NCI-H226 (cell line): ENCODE measurements at regions not wholly inside any gene's neighbourhood (a gene's known extent, or its start where the extent isn't known, plus 50 kb on each side); places are given as distances from the start of the nearest gene placed in this dataset.
"Not testable (repeated sequence)": the region's sequence is repeated elsewhere in the genome, so short reads cannot be mapped to it uniquely, and the experiment has no call there.

Experiments used
- DNase-seq: peaks from one replicate; pipeline ENCODE4 v3.0.0-alpha.2; 2015

DNA sequence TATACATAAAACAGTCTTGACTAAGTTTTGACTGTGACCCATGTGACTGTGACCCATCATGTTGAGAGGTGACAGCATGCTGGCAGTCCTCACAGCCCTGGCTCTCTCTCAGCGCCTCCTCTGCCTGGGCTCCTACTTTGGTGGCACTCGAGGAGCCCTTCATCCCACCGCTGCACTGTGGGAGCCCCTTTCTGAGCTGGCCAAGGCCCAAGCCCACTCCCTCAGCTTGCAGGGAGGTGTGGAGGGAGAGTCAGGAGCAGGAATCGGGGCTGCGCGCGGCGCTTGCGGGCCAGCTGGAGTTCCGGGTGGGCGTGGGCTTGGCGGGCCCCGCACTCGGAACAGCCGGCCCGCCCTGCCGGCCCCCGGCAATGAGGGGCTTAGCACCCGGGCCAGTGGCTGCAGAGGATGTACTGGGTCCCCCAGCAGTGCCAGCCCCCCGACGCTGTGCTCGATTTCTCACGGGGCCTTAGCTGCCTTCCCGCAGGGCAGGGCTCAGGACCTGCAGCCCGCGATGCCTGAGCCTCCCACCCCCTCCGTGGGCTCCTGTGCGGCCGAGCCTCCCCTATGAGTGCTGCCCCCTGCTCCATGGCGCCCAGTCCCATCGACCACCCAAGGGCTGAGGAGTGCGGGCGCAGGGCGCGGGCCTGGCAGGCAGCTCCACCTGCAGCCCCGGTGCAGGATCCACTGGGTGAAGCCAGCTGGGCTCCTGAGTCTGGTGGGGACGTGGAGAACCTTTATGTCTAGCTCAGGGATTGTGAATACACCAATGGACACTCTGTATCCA is 955.9 kb upstream of the FAT3 start:
- DNase-seq = not testable (repeated sequence)

DNA sequence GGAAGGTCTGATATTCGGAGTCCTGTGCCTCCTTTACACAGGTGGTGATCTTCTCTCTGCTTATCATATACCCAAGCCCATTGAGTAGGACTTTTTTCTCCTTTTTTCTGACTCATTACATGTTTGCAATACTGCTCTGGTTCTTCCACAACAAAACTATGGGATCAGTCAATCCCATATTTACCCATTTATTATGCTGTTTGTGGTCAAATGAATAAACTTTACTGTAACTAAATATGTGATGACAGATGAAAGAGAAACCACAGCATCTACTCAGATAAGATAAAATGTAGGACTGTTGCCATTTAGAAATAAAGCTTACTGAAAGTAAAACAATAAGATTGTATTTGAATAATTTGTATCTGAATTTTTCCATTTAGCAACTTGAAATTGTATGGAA is 958.7 kb upstream of the FAT3 start:
- DNase-seq = peak; percentile 61

DNA sequence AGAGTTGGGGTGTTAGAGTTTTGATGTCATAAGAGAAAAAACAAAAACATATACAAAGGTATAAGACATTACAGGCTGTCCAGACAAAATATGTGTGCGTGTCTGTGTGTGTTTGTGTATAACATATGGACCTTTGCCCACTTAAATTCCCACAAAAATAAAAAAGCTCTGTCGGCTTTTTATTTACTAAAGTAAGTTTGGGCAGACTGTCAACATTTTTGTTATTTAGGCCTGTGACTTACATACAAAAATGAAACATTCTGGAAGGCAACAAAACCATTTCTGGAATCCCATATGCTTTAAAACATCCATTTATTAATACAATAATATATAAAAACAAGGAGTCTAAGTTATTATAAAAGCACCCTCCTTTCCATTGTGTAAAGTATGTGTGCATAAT is 960.1 kb upstream of the FAT3 start:
- DNase-seq = no peak

DNA sequence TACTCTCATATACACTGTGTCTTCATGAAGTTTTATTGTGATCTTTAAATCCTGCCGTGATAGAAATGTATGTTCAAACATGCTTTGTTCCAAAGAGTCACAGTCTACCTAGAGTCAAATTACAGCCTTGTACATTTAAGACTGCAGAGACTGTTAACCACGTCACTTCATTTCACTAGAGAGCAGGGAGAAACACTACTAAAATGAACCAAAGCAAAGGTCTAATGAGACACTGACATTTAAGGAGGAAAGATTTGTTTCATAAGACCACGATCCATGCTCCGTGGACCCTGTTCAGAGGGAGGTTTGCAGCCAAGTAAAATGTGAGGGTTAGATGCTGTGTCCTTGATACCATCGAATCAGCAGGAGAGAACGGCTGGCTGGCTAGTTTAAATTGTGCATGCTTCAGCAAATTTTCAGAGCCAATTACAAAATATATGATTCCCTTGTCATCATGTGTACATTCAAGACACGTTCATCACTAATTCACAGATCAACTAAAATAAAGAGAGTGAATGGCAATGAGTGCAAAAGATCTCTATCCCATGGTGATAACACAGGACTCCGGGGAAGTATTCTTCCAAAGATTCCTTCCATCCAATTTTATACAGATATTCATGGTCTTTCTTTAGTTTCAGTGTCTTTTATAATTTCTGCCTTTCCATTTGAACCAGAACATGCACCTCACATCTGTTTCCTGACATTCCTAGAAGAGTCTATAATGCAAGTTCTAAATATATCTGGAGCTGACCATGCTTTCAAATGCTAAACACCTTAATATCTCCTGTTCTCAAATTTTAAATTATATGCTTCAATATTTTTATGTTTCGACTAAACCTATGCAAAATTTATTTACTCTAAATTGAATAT is 960.9 kb upstream of the FAT3 start:
- no peak for DNase-seq

DNA sequence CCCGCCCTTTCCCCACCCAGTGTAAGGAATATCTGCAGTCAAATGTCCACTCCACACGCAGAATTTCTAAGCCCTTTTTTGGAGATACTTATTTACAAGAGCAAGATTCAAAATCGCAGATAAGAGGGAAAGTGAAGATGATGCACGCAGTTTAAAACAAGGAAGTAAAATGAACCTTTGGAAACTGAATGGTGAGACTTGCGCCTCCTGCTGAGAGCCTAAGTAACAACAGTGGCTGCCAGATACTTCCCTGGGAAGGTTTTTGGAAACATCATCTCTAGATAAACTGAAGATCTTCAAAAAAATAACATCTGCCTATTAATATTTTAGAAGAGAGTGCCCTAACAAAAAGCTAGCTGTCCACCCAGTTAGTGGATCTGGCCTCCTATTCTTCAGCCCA is 963.1 kb upstream of the FAT3 start:
- DNase-seq = no peak

DNA sequence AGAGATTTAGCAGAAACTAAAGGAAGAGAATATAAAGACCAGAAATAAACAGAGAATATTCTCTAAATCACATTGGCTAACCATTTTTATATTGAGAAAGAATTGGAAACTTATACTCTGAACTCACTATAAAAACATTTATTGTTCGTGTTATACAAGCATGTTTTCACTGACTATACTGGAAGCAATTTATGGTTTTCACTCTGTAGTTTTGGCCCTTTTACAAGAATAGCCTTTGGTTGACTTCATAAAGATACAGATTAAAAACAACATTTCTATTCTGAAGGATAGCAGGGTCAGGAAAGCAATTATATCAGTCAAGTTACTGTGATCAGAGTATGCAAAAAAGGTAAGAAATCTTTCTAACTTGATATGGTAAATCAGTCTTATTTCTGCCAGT is 965.7 kb upstream of the FAT3 start:
- DNase-seq = no peak

DNA sequence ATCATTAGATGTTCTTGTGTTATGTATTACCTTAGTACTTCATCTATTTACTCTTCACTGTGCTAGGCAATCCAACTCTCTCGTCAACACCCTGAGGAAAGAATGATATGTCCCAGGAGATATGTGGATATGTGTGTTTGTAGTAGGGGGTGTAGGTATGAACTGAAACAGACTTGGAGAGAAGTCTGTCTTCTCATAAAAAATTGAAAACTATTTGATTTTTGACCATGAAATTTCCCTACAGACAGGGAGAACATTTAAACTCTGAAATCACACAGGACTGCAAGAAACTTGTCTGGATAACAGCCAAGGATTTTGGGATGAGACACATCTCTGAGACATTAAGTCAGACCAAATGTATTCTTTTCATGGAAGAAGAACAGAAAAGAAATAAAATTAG is 967.0 kb upstream of the FAT3 start:
- no peak for DNase-seq

DNA sequence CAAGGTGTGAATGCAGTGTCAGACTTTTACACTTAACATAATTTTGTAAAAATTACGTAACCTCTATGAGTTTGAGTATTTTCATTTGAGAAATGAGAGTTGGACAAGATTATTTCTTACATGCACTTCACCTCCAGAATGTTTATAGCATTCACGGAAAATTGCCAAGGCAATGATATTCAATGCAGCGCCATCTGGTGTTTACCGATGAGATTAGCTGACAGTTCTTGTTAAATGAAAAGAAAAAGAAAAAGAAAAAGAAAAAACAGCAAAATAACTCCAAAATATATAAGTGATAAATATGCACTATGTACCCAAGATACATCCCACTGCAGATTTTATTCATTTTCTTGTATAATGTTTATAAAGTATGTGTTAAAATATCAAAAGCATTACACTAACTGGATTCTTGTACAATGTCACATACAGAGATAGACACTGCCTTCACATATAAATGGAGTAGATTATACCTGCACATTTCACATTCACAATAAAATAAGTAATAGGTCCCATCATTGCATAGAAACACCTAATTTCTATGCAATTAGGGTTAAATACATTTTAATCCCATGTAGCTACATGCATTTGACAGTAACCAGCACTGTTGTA is 976.3 kb upstream of the FAT3 start:
- DNase-seq = no peak

DNA sequence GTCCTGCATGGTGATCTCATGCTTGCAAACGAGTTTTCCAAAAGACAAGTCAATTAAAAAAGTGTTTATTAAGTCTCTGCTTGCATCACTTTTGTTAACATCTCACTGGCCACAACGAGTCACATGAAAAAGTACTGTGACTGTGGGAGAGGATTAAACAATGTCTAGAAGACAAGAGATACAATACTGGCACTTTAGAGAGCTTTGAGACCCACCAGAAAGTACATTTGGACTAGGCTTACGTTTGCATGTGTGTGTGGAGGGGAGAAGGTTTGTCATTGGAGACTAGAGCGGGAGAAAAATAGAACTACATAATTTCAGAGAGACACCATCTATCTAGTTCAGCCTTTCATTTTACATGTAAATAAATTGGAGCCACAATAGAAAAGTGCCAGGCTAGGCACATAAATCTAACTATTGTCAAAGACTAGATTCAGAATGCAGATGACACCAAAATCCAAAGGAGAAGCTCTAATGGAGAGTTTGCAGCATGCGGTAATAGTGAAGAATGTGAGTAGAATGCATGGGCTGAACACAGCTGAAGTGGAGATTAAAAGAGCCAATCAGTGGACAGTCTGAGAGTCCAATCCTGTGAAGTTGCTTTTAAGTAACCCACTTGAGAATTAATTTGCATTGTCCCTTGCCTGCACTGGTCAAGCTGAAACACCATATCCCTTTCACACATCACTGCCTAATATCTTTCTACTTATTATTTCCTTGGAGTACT is 977.4 kb upstream of the FAT3 start:
- DNase-seq = no peak

DNA sequence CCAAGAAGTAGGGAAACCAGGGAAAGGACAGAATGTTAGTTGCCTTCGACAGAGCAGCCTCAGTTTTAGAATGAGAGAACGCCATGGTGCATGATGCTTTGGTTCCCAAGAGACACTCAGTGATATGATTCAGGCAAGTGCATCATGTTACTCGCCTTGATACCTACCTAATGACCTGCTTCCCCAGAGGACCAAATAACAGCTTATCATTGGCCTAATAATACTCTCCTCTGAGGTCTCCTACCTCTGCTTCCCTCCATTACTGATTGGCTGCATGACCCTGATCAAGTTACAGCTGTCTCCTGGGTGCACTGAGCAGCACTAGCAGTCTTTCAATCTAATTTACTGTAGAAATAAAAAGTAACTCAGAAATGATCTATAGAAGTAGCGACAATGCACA is 979.7 kb upstream of the FAT3 start:
- no peak for DNase-seq

DNA sequence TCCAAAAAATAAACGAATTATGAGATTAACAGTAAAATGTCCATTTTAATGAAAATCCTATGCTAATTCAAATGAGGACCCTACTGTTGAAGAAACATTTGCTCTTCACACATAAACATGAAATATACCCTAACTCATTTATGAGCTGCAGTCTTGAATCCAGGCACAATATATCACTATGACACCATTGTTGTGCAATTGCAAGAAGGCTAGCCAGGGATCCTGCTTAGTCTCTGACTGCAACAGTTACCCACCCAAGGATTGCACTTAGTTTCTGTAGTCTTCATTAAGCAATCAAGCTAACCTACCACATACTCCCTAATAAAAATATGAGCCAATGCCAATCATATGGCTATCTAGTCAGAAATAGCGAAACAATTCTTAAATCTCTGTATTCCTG is 981.0 kb upstream of the FAT3 start:
- peak; percentile 79 for DNase-seq

DNA sequence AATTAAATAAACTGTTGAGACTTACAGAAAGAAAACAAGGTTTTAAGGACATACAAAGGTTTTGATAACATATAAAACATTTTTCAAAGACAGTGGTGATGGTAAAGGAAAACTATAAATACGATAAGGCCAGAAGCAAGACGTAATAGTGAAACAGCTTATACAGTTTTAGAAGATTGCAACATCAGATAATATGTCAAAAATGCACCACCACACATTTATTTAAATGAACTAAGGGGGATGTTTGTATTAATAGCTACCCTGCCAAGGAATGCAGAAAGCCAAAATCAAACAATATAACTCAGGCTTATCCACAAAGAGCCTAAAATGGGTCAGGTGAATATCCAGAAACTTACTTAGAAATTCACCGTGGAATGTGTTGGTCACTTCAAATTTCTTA is 981.6 kb upstream of the FAT3 start:
- DNase-seq = peak; percentile 52

DNA sequence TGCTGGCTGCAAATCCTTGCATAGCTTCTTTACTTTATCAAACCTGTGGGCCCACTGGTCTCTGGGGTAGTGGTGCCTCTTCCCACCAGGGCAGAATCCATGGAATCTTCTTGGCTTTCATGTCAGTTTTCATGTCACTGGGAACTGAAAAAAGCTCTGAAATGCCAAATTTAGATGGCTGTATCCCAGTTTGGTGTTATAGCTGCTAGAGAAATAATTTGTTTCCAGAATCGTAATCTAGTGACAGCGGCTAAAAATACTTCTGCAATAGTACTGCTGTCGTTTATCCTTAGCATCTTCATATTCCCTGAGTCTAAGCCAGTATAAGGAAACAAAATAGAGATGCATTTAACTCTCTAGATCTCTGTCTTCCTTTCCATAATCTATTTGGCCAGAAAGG is 983.4 kb upstream of the FAT3 start:
- DNase-seq = no peak

DNA sequence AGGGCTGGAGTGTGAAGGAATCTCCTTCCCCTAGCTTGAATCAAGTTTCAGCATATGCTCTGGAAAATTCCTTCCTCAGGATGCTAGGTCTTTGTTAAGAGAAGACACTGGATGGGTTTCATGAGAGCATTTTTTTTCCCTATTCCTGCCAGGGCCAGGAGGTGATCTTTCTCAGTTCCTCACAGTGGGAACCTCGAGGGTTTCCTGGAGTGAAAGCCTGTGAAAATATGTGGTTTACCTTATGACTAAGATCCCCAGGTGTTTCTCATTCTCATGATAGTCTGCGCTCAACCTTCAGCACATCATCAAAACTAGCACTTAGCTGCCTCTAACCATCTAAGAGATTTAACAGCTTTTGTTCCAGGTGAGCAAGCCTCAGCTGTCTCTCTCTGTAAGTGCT is 985.3 kb upstream of the FAT3 start:
- DNase-seq = no peak

DNA sequence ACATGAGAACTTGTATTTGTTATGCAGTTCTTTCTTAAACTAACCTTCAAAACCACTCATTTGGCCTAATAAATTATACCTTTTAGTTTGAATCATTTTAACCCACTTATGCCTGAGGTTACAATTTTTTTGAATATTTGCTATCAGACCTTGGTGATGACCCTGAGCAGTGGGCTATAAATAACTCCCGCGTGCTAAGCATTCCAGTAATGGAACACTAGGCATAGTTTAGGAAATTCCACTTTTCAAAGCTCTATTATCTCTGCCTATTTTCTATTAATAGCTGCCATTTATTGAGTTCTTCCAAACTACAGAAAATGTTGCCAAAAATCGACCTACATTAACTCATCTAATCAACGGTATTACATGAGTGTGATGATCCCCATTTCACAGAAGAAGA is 993.4 kb upstream of the FAT3 start:
- no peak for DNase-seq

DNA sequence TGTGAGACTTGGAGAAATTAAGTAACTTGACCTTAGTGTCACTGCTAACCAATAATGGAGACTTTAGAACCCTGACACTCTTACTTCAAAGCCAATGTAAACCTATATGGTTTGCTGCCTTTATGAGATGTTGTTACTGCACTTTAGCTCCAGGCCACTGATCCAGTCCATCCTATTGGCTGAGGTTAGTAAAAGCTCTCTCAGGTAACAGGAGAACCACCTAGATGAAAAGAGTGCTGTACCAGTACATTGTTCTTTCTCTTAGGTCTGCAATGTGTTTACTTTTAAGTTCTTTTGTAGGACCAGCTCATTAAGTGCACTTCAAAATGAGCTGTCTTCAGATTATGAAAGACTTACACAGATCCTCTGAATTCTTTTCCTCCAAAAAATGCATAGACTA is 994.0 kb upstream of the FAT3 start:
- DNase-seq = no peak

DNA sequence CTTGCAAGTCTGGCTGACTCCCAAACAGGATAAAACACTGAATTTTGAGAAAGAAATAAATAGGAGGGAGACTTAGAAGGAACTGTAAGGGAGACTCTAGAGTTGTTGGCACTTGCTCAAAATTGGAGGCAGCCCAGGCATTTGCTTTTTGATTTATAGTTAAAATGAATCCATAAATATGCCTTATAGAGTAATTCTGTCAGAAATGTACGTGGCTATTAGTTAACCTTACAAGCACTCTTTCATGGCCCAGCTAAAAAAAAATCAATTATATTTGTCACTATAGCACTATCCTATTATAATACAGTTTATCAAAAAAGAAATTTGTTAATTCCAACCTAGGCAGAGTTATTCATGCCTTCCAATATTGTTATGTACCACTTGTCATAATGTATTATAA is 1000.0 kb upstream of the CHORDC1 start:
- DNase-seq = no peak

DNA sequence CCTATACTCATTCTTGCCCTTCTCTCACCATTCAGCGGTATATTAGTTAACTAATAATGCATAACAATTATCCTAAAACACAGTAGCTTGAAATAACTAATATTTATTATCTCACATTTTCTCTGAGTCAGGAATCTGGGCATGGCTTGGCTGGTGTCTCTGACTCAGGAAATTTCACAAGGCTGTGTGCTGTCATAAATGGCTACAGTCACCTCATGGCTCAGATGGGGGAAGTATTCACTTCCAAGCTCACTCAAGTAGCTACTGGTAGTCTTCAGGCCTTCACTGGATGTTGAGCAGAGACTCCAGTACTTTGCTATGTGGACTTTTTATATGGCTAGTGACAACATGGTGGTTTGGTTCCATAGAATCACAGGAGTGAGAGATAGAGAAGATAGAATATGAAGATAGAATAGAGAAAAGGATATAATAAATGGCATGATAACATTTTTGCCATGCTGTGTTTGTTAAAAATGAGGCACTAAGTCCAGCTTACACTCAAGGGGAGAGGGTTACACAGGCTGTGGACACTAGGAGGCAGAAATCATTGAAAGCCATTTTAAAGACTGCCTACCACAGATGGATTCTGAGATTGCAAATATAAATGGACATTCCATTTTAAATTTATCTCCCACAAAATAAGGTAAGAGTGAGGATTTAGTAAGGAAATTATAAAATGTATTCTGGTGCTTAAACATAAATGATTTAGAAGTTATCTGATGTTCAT is 997.8 kb upstream of the CHORDC1 start:
- peak; percentile 78 for DNase-seq

DNA sequence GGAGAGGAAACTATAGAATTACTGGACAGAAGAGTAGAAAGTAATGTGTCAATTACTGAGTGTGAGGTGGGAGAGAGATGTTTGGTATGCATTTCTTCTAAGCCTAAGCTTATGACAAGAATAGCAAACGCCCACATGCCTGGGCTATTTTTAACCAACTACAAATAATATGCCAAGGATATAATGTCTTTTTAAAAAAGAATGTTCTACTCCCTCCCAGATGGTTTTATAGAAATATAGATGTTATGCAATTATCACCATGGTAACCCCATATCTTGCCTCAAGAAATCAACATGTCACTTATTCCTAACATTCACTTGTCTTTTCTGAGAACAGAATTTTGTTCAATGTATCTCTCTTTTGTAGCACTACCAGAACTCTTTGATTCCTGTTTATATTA is 996.7 kb upstream of the CHORDC1 start:
- DNase-seq = peak; percentile 62

DNA sequence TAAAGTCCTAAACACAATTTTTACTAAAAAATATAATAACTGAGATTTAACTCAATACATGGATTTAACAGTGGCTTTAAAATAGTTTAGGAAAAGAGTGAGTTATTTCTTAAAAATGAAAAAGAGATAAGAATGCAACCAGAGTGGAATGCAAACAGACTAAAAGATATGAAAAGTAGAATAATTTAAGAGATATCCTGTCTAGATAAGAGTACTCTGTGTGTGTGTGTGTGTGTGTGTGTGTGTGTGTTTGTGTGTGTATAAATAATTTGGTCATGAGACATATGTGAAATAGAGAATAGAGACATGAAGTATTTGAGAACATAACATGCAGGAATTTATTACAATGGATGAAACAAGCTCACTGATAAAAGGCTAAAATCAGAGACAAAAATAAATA is 986.9 kb upstream of the CHORDC1 start:
- peak; percentile 28 for DNase-seq

DNA sequence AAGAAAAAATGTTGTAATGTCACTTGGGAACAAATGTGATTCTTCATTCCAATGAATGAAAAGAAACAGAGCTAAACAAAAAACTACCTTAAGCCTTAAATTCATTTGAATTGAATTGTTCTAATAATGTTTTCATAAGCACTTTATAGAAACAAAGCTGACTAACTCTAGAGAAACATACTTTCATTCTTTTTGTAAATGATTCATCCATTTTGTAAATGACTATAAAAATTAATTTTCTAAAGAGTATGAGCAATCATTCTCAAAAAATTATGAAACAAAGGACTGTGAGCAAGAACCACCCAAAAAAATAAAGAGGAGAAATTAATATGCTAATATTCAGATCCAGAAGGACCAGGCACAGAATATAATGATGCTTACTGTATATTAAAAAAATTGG is 986.5 kb upstream of the CHORDC1 start:
- DNase-seq = no peak

DNA sequence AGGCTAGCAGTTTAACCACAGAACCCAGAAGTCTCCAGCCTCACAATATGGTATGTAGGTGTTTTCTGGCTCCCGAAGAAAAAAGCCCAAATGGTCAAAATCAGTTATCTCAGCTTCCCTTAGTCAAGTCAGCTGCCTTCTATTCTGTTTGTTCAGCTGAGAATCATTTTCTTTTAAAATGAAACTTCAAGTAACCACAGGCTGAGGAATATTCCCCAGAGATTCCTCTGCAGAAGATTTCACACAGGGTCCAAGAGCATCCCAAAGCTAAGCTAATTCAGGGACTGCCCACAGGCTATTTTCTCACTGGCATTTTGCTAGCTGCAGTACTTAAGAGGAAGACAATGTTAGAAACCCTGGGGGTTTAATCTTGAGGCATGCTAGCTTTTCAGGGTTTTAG is 977.0 kb upstream of the CHORDC1 start:
- DNase-seq = no peak

DNA sequence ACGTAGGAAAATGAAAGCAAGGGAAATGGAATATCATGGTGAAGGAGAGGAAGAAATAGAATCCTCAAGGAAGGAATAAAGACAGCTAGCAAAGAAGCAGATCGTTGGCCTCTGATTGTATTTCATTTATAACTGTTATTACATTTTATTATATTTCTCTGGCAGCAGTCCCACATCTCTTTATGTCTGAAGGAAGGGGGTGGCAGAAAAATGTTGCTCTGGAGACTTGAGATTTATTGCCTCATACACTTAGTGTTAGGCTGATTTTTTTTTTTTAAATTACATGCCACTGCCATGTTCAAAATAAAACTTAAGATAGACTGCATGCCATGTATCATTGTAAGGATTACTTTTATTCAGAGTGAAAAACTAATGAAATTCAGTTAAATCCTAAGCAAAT is 971.7 kb upstream of the CHORDC1 start:
- DNase-seq = no peak
